Ovary (tissue), 3 donors: ENCODE measurements at regions not wholly inside any gene's neighbourhood (a gene's known extent, or its start where the extent isn't known, plus 50 kb on each side); places are given as distances from the start of the nearest gene placed in this dataset.
"Not testable (repeated sequence)": the region's sequence is repeated elsewhere in the genome, so short reads cannot be mapped to it uniquely, and the experiment has no call there.

ENCODE experiments used
- EP300 ChIP-seq: sonication (generic); formaldehyde crosslinking; IDR thresholded peaks from one replicate; pipeline ENCODE4 v1.6.1; 2017; ENCODE audit warnings: antibody characterized with exemption
- TF ChIP-seq, protein P1 (sequence below), 3 donors: fragments of 450-650 bp in 2 of 3; fragments of 200-600 bp in 1 of 3; IDR thresholded peaks; one replicate each; pipeline versions ENCODE4 v1.5.1 to v1.8.0; 2016 to 2022; ENCODE audit warnings: antibody characterized with exemption in 3 of 3, mild to moderate bottlenecking in 1 of 3
- donor health status: DM: no; HTN: no; CAD: no.

DNA sequence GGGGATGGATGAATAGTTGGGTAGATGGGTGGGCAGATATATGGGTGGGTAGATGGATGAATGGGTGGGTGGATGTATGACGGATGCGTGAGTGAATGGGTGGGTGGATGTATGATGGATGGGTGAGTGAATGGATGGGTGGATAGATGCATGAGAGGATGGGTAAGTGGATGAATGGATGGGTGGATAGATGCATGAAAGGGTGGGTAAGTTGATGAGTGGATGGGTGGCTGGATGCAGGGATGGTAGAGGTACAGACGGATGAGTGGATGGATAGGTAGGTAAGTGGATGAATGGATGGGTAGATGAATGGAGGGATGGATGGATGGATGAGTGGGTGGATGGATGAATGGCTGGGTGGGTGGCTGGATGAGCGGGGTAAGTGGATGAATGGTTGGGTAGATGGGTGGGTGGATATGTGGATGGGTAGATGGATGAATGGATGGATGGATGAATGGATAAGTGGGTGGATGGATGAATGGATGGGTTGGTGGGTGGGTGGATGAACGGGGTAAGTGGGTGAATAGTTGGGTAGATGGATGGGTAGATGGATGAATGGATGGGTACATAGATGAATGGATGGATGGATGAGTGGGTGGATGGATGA, 208.9 kb downstream of the NPIPB11 start:
- TF ChIP-seq, protein P1, sequence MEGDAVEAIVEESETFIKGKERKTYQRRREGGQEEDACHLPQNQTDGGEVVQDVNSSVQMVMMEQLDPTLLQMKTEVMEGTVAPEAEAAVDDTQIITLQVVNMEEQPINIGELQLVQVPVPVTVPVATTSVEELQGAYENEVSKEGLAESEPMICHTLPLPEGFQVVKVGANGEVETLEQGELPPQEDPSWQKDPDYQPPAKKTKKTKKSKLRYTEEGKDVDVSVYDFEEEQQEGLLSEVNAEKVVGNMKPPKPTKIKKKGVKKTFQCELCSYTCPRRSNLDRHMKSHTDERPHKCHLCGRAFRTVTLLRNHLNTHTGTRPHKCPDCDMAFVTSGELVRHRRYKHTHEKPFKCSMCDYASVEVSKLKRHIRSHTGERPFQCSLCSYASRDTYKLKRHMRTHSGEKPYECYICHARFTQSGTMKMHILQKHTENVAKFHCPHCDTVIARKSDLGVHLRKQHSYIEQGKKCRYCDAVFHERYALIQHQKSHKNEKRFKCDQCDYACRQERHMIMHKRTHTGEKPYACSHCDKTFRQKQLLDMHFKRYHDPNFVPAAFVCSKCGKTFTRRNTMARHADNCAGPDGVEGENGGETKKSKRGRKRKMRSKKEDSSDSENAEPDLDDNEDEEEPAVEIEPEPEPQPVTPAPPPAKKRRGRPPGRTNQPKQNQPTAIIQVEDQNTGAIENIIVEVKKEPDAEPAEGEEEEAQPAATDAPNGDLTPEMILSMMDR (IDR thresholded peaks at IDR 0.05), result not testable (repeated sequence)
- TF ChIP-seq EP300, result not testable (repeated sequence)
